ENCODE measurements at regions not wholly inside any gene's neighbourhood (a gene's known extent, or its start where the extent isn't known, plus 50 kb on each side); places are given as distances from the start of the nearest gene placed in this dataset.
A peak's percentile ranks its signal among the peaks of the same experiment; 100 is the strongest.

GRCh38 chr7:115805458-115805857 lies 225.1 kb downstream of the TFEC start (continued):
- TF ChIP-seq PRDM6 (tag by site-specific recombination; IDR thresholded peaks at IDR 0.05) (peak; percentile 61), ZNF121 (tag by site-specific recombination; IDR thresholded peaks at IDR 0.05) (no peak), GLI2 (tag by site-specific recombination; IDR thresholded peaks at IDR 0.05; ENCODE audit: borderline replicate concordance, low read depth) (peak; percentile 51; the same call in 1 of the 2 replicates), ZNF529 (tag by site-specific recombination; IDR thresholded peaks at IDR 0.05; ENCODE audit: insufficient replicate concordance) (no peak), ZNF785 (tag by site-specific recombination; IDR thresholded peaks at IDR 0.05) (no peak), ZNF202 (tag by site-specific recombination; IDR thresholded peaks at IDR 0.05; ENCODE audit: borderline replicate concordance) (no peak), ZFP3 (tag by site-specific recombination; IDR thresholded peaks at IDR 0.05; ENCODE audit: low read depth) (no peak), ZNF416 (tag by site-specific recombination; IDR thresholded peaks at IDR 0.05) (no peak), HOXD13 (CRISPR knock-in tag; IDR thresholded peaks at IDR 0.05; ENCODE audit: borderline replicate concordance) (no peak), ZNF324 (tag by site-specific recombination; IDR thresholded peaks at IDR 0.05) (no peak), ZNF513 (tag by site-specific recombination; IDR thresholded peaks at IDR 0.05) (no peak), ZNF621 (tag by site-specific recombination; IDR thresholded peaks at IDR 0.05) (no peak), ZNF701 (tag by site-specific recombination; IDR thresholded peaks at IDR 0.05) (no peak), ZNF157 (tag by site-specific recombination; IDR thresholded peaks at IDR 0.05) (no peak), ZNF596 (tag by site-specific recombination; IDR thresholded peaks at IDR 0.05) (peak; percentile 62), ZNF155 (tag by site-specific recombination; IDR thresholded peaks at IDR 0.05) (no peak), EGR2 (tag by site-specific recombination; IDR thresholded peaks at IDR 0.05; ENCODE audit: low read depth) (no peak), ZNF239 (tag by site-specific recombination; IDR thresholded peaks at IDR 0.05) (no peak), ZNF660 (tag by site-specific recombination; IDR thresholded peaks at IDR 0.05) (no peak), SCRT1 (tag by site-specific recombination; IDR thresholded peaks at IDR 0.05; ENCODE audit: borderline replicate concordance) (peak; percentile 73; the same call in 1 of the 2 replicates)

GRCh38 chr7:115802415-115802814 lies 228.1 kb downstream of the TFEC start:
- TF ChIP-seq RBAK (tag by site-specific recombination; IDR thresholded peaks at IDR 0.05), result no peak
- TF ChIP-seq ZNF521 (tag by site-specific recombination; IDR thresholded peaks at IDR 0.05), result no peak
- TF ChIP-seq YY1 (tag by site-specific recombination; IDR thresholded peaks at IDR 0.05), result no peak
- TF ChIP-seq EGR2 (tag by site-specific recombination; IDR thresholded peaks at IDR 0.05; ENCODE audit: low read depth), result no peak
- TF ChIP-seq ZNF670 (tag by site-specific recombination; IDR thresholded peaks at IDR 0.05; ENCODE audit: low read depth), result no peak
- no peak for TF ChIP-seq ZNF112 (tag by site-specific recombination; IDR thresholded peaks at IDR 0.05)
- no peak for TF ChIP-seq ZNF560 (tag by site-specific recombination; IDR thresholded peaks at IDR 0.05; ENCODE audit: borderline replicate concordance)
- no peak for TF ChIP-seq OVOL3 (tag by site-specific recombination; IDR thresholded peaks at IDR 0.05)
- TF ChIP-seq ZBTB20 (tag by site-specific recombination; IDR thresholded peaks at IDR 0.05), result no peak
- TF ChIP-seq ZNF600 (tag by site-specific recombination; IDR thresholded peaks at IDR 0.05), result no peak
- CTCF ChIA-PET, result no interaction called here

More at GRCh38 chr7:115802415-115802814, 228.1 kb downstream of the TFEC start:
- H3K9me3 ChIP-seq (ENCODE audit: control insufficient read depth, insufficient read depth, low read depth, low read length), result no peaks in the 10 kb centered on the region
- H3K4me1 ChIP-seq (ENCODE audit: control insufficient read depth, insufficient read depth, low read length), result peaks cover 4% of the 10 kb centered on the region
- no peak overlapping the region for H3K27ac ChIP-seq (ENCODE audit: extremely low read depth, low read depth, low read length)
- POLR2A ChIA-PET, result no interaction called here
- H3K4me3 ChIP-seq (ENCODE audit: low read depth, low read length), result no peak overlapping the region
- no peaks in the 10 kb centered on the region for H3K36me3 ChIP-seq (ENCODE audit: control insufficient read depth in 2 of 2, insufficient read depth in 1 of 2, low read length in 2 of 2)
